ENCODE measurements at regions not wholly inside any gene's neighbourhood (a gene's known extent, or its start where the extent isn't known, plus 50 kb on each side); places are given as distances from the start of the nearest gene placed in this dataset.

DNA sequence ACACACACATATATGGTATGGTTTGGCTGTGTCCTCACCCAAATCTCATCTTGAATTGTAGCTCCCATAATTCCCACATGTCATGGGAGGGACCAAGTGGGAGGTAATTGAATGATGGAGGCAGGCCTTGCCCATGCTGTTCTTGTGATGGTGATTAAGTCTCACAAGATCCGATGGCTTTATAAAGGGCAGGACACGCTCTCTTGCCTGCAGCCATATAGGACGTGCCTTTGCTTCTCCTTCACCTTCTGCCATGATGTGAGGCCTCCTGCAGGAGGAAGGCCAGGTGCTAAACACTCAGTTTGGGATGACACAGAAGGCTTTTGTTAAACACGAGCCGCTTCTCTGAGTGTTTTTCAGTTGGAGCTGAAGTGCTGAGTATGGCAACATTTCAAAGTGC lies 205.3 kb upstream of the KLF6 start:
- WGBS: 94% methylated on average over 5 of the region's 5 CpGs
- no peaks in the 10 kb centered on the region for H3K9me3 ChIP-seq (ENCODE audit: control insufficient read depth, low read length)
- intact Hi-C loops (cut with DNase I): no loop called here
- no peak overlapping the region for H3K4me3 ChIP-seq (ENCODE audit: low read length)
- ATAC-seq (no peak), DNase-seq (no peak)
- no peaks in the 10 kb centered on the region for H3K4me1 ChIP-seq (ENCODE audit: control insufficient read depth, insufficient read depth, low read length)
- H3K27me3 ChIP-seq (ENCODE audit: control insufficient read depth, insufficient read depth): no peaks in the 10 kb centered on the region
- no peak overlapping the region for H3K27ac ChIP-seq (ENCODE audit: low read length)

DNA sequence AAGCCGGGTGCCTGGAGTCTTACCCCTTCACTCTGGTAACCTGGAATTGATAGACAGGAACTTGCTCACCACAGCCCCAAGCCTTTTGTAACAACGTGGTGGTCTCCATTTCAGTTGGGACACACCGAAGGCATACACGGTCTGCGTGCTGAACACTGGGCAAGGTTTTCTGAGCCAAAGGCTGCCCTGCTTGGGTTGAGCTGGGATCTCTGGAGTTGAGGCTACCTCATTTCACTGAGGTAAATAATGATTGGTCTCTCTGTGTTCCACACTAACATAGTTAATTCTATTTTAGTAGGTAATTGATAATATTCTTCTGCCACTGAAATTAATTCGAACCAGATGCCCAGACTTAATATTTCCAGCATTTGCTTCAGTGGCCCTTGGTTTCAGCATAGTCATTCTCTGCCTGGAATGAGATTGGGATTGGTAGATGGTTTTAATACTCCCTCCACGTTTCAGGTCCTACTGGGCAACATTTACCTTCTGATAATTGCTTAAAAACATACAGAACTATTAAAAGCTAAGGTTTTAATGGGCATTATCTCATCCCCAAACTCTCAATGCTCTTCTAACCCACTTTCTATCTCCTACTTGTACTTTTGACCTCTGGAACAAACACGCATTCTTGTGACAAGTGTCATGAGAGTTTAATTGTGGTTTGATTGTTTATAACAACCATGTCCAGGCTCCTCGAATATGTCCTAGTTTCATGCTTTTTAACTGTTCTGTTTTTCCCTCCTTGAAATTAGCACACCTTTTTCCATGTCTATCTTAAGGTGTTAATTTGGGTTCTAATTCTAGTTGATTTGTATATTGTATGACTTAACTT lies 202.3 kb upstream of the KLF6 start:
- ATAC-seq (no peak), DNase-seq (no peak)
- Histone ChIP-seq H3K27me3 (ENCODE audit: control insufficient read depth, insufficient read depth) (no peaks in the 10 kb centered on the region), H3K4me1 (ENCODE audit: control insufficient read depth, insufficient read depth, low read length) (no peaks in the 10 kb centered on the region), H3K4me3 (ENCODE audit: low read length) (no peak overlapping the region), H3K27ac (ENCODE audit: low read length) (no peak overlapping the region), H3K9me3 (ENCODE audit: control insufficient read depth, low read length) (no peaks in the 10 kb centered on the region)
- WGBS: 68% methylated on average over 9 of the region's 9 CpGs
- intact Hi-C loops (cut with DNase I): no loop called here

DNA sequence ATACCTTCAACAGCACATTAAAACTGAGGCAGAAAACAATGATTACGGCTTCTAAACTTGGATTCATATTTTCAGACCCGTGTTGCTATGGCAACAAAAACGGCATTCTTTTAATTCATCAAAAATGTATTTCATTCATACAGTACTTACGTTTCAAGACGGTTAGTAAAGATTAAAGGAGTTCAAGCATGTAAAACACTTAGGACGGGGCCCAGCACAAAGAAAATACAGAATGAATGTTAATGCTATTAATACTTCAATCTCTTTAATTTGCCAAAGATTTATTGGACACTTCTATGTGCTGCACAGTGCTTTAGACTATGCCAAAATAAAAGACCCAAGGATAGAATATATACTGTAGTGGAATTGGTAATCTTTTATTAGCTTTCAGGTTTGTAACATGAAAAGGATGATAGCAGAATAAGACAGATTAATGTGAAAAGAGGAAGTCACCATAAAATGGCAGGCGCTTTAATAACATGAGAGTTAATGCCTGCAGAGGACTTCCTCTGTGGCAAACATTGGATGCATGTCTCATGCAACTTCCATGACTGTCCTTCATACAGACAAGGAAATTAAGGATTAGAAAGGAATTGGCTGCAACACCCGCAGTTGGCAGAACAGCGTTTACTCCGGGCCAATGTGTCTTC lies 201.6 kb upstream of the KLF6 start:
- ATAC-seq: no peak

DNA sequence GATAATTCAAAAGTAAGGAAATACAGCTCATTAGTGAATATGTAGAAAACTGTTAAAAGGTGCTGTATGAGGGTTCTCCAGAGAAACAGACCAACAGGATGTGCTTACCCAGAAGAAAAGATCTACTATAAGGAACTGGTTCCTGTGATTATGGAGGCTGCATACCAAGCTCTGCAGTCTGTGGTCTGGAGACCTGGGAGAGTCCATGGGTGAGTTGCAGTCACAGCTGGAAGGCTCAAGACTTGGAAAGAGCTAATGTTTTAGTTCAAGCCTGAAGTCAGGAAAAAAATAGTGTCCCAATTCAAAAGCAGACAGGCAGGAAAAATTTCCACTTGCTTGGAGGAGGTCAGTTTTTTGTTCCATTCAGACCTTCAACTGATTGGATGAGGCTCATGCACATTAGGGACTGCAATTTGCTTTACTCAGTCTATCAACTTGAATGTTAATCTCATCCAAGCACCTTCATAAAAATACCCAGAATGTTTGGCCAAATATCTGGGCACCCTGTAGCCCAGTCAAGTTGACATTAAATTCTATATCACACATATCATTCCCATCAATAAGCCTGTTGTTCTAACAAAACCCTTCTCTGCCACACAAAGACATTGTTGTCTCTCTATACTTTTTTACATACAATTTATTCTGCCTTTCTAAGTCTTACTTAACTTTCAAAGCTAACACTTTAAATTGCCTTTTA lies 197.9 kb upstream of the KLF6 start:
- DNase-seq: no peak
- no peaks in the 10 kb centered on the region for H3K27me3 ChIP-seq (ENCODE audit: control insufficient read depth, insufficient read depth)
- no peak overlapping the region for H3K27ac ChIP-seq (ENCODE audit: low read length)
- no peaks in the 10 kb centered on the region for H3K4me1 ChIP-seq (ENCODE audit: control insufficient read depth, insufficient read depth, low read length)
- no peak overlapping the region for H3K4me3 ChIP-seq (ENCODE audit: low read length)
- ATAC-seq: no peak
- H3K9me3 ChIP-seq (ENCODE audit: control insufficient read depth, low read length): no peaks in the 10 kb centered on the region
- intact Hi-C loops (cut with DNase I): no loop called here

More for the DNA sequence above, 201.6 kb upstream of the KLF6 start:
- intact Hi-C loops (cut with DNase I): no loop called here
- Histone ChIP-seq H3K27ac (ENCODE audit: low read length) (no peak overlapping the region), H3K27me3 (ENCODE audit: control insufficient read depth, insufficient read depth) (no peaks in the 10 kb centered on the region), H3K4me3 (ENCODE audit: low read length) (no peak overlapping the region), H3K4me1 (ENCODE audit: control insufficient read depth, insufficient read depth, low read length) (no peaks in the 10 kb centered on the region), H3K9me3 (ENCODE audit: control insufficient read depth, low read length) (no peaks in the 10 kb centered on the region)
- DNase-seq: no peak
- WGBS: 76% methylated on average over 10 of the region's 10 CpGs

DNA sequence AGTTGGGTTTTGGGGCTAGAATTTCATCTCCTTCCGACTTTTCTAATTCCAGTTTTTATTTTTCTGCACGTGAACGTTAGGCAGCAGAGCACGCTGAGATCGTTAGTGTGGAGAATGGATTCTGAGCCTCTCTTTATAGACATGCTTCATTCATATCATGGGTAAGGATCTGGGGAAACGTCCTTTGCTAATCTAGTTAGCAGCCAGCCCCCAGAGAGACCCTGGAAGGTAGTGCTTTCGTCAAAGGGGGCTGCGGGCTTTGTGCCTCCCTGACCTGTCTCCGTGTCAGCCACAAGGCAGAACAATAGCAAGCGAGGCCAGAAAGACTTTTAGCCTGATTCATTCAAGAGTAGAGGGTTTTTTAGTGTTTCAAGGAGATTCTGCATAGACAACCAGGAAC lies 196.3 kb upstream of the KLF6 start:
- 89% methylated on average over 10 of the region's 10 CpGs for WGBS
- DNase-seq: no peak
- Histone ChIP-seq H3K4me3 (ENCODE audit: low read length) (no peak overlapping the region), H3K9me3 (ENCODE audit: control insufficient read depth, low read length) (no peaks in the 10 kb centered on the region), H3K27ac (ENCODE audit: low read length) (no peak overlapping the region), H3K4me1 (ENCODE audit: control insufficient read depth, insufficient read depth, low read length) (no peaks in the 10 kb centered on the region), H3K27me3 (ENCODE audit: control insufficient read depth, insufficient read depth) (no peaks in the 10 kb centered on the region)
- intact Hi-C loops (cut with DNase I): no loop called here
- ATAC-seq: no peak

DNA sequence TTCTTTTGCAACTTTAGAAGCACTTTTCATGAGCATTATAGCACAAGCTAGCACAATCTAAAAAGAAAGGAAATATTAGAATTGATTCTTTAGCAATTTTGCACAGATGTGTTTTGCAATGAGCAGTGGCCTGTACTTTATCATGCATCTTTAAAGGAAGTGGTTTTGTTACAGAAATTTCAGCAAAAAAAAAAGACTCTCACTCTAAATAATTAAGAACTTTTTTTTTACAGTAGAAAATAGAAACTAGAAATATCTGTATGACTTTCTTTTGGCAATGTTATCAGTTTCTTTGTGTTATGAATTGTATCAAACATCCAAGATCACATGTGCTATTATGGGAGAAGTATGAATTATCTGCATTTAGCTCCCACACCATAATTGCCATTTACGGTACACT lies 195.7 kb upstream of the KLF6 start:
- H3K9me3 ChIP-seq (ENCODE audit: control insufficient read depth, low read length): no peaks in the 10 kb centered on the region
- intact Hi-C loops (cut with DNase I): no loop called here
- ATAC-seq (no peak), DNase-seq (no peak)
- H3K4me3 ChIP-seq (ENCODE audit: low read length): no peak overlapping the region
- H3K27ac ChIP-seq (ENCODE audit: low read length): no peak overlapping the region
- no peaks in the 10 kb centered on the region for H3K4me1 ChIP-seq (ENCODE audit: control insufficient read depth, insufficient read depth, low read length)
- H3K27me3 ChIP-seq (ENCODE audit: control insufficient read depth, insufficient read depth): no peaks in the 10 kb centered on the region
- WGBS: 53% methylated on average over 1 of the region's 1 CpG

DNA sequence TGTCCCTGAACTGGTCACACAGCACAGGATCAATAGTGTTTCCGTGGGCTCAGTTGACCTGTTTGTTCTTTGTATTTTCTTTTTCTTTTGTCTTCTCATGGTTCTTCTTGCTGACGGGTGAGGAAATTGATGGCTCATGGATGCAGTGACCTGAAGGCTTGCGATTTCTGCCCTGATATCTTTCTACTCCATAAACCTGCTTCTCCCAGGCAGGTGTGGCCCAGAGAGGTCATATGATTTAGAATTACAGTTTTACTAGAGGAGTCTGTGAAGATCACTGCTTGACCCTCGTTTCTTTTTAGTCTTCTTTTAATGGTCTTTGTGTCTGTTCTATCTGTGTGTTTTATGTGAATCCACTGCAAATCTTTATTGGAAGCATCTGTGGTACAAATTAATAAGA lies 195.1 kb upstream of the KLF6 start:
- 77% methylated on average over 4 of the region's 4 CpGs for WGBS
- ATAC-seq (no peak), DNase-seq (no peak)
- Histone ChIP-seq H3K27ac (ENCODE audit: low read length) (no peak overlapping the region), H3K4me1 (ENCODE audit: control insufficient read depth, insufficient read depth, low read length) (no peaks in the 10 kb centered on the region), H3K4me3 (ENCODE audit: low read length) (no peak overlapping the region), H3K27me3 (ENCODE audit: control insufficient read depth, insufficient read depth) (no peaks in the 10 kb centered on the region), H3K9me3 (ENCODE audit: control insufficient read depth, low read length) (no peaks in the 10 kb centered on the region)
- intact Hi-C loops (cut with DNase I): no loop called here

DNA sequence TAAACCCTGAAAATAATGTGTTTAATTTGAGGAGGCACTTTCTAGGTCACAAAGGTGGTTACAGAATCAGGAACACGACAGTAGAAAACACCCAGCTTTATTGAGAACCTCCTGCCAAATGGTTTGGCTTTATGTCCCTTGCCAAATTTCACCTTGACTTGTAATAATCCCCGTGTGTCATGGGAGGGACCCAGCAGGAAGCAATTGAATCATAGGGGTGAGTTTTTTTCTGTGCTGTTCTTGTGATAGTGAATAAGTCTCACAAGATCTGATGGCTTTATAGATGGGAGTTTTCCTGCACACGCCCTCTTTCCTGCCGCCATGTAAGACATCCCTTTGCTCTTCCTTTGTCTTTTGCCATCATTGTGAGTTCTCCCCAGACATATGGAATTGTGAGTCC lies 193.8 kb upstream of the KLF6 start:
- H3K27me3 ChIP-seq (ENCODE audit: control insufficient read depth, insufficient read depth): no peaks in the 10 kb centered on the region
- WGBS: 75% methylated on average over 4 of the region's 4 CpGs
- ATAC-seq (no peak), DNase-seq (no peak)
- no peaks in the 10 kb centered on the region for H3K4me1 ChIP-seq (ENCODE audit: control insufficient read depth, insufficient read depth, low read length)
- no peaks in the 10 kb centered on the region for H3K9me3 ChIP-seq (ENCODE audit: control insufficient read depth, low read length)
- intact Hi-C loops (cut with DNase I): no loop called here
- H3K4me3 ChIP-seq (ENCODE audit: low read length): no peak overlapping the region
- no peak overlapping the region for H3K27ac ChIP-seq (ENCODE audit: low read length)

DNA sequence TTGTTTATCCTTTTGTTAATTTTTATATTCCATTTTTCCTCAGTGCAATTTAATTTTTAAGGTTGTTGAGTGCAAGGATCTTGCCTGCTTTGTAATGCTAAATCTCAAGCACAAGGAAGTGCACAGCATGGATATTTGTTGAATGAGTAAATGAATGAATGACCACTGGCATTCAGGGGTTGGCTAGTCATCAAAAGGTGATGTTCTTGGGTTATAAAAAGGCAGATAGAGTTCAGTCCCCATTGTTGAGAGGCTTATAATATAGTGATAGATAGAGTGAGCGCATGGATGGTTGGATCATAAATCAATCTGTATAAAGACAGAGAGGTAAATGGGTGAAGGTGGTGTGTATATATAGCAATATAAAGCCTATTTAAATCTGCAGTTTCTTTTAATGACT lies 193.2 kb upstream of the KLF6 start:
- WGBS: 100% methylated on average over 1 of the region's 1 CpG
- Histone ChIP-seq H3K4me3 (ENCODE audit: low read length) (no peak overlapping the region), H3K27ac (ENCODE audit: low read length) (no peak overlapping the region), H3K27me3 (ENCODE audit: control insufficient read depth, insufficient read depth) (no peaks in the 10 kb centered on the region), H3K4me1 (ENCODE audit: control insufficient read depth, insufficient read depth, low read length) (no peaks in the 10 kb centered on the region), H3K9me3 (ENCODE audit: control insufficient read depth, low read length) (no peaks in the 10 kb centered on the region)
- intact Hi-C loops (cut with DNase I): no loop called here
- no peak for ATAC-seq
- DNase-seq: no peak

DNA sequence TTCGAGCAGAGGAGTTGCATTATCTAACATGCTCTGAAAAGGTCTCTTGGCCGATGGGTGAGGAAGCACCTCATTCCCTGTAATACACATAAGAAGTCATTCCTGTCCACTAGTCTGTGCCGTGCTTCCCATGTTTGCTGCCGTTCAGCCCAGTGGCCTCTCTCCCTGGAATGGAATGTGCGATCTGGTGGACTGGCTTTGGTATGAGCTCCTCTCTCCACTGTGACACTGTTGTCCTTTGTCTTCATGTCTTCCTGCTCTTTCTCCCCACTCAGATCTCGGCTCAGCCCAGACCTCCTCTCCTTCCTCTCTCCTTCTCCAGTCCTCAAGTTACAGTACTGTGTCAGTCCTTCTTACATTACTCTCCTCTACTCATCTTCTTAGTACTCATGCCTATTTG lies 192.8 kb upstream of the KLF6 start:
- DNase-seq (no peak), ATAC-seq (no peak)
- no peak overlapping the region for H3K4me3 ChIP-seq (ENCODE audit: low read length)
- no peaks in the 10 kb centered on the region for H3K4me1 ChIP-seq (ENCODE audit: control insufficient read depth, insufficient read depth, low read length)
- 85% methylated on average over 6 of the region's 6 CpGs for WGBS
- H3K9me3 ChIP-seq (ENCODE audit: control insufficient read depth, low read length): no peaks in the 10 kb centered on the region
- H3K27ac ChIP-seq (ENCODE audit: low read length): no peak overlapping the region
- intact Hi-C loops (cut with DNase I): no loop called here
- H3K27me3 ChIP-seq (ENCODE audit: control insufficient read depth, insufficient read depth): no peaks in the 10 kb centered on the region

DNA sequence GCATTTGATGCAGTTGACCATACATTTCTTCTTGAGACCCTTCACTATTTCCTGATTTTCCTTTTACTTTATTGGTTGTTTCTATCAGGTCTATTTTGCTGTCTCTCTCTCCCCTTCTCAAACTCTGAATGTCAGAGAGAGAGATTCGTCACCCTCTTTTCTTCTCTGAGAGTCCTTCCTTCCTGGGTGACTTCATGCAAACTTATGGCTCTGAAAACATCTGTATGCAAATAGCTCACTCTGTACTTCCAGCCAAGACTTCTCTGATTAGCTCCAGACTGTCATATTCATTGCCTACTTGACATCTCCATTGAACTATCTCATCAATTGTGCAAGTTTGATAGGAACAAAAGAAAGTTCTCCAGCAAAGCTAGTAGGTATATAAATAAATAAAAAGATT lies 191.7 kb upstream of the KLF6 start:
- H3K4me1 ChIP-seq (ENCODE audit: control insufficient read depth, insufficient read depth, low read length): no peaks in the 10 kb centered on the region
- 89% methylated on average over 1 of the region's 1 CpG for WGBS
- H3K27me3 ChIP-seq (ENCODE audit: control insufficient read depth, insufficient read depth): no peaks in the 10 kb centered on the region
- intact Hi-C loops (cut with DNase I): no loop called here
- no peaks in the 10 kb centered on the region for H3K9me3 ChIP-seq (ENCODE audit: control insufficient read depth, low read length)
- H3K4me3 ChIP-seq (ENCODE audit: low read length): no peak overlapping the region
- no peak overlapping the region for H3K27ac ChIP-seq (ENCODE audit: low read length)
- ATAC-seq (no peak), DNase-seq (no peak)
